ENCODE measurements at regions not wholly inside any gene's neighbourhood (a gene's known extent, or its start where the extent isn't known, plus 50 kb on each side); places are given as distances from the start of the nearest gene placed in this dataset.

GRCh38 chr12:46497739-46498138, 125.2 kb upstream of the SLC38A2 start:
- Mint-ChIP-seq H3K4me1 (no peaks in the 10 kb centered on the region), H3K9me3 (peaks cover 19% of the 10 kb centered on the region), H3K27me3 (no peaks in the 10 kb centered on the region), H3K4me3 (no peak overlapping the region), H3K36me3 (peaks cover 8% of the 10 kb centered on the region), H3K27ac (no peak overlapping the region)
- DNase-seq = no peak
- CTCF ChIA-PET = interaction anchor here (1.2 kb wide), 1 partner anchor 22 kb away, joined by 4 read pairs; no protein-coding TSS in a partner anchor

GRCh38 chr12:46494424-46494823, 121.9 kb upstream of the SLC38A2 start:
- CTCF ChIA-PET = no interaction called here
- Mint-ChIP-seq H3K4me3 (no peak overlapping the region), H3K27me3 (no peaks in the 10 kb centered on the region), H3K36me3 (no peaks in the 10 kb centered on the region), H3K27ac (no peak overlapping the region), H3K4me1 (no peaks in the 10 kb centered on the region), H3K9me3 (no peaks in the 10 kb centered on the region)
- DNase-seq = no peak

GRCh38 chr12:46493834-46494181, 121.2 kb upstream of the SLC38A2 start:
- no peaks in the 10 kb centered on the region for H3K4me1 Mint-ChIP-seq
- H3K36me3 Mint-ChIP-seq = peaks cover 1% of the 10 kb centered on the region
- no peak for DNase-seq
- no peaks in the 10 kb centered on the region for H3K27me3 Mint-ChIP-seq
- H3K27ac Mint-ChIP-seq = no peak overlapping the region
- CTCF ChIA-PET = no interaction called here
- no peaks in the 10 kb centered on the region for H3K9me3 Mint-ChIP-seq
- H3K4me3 Mint-ChIP-seq = no peak overlapping the region

- CTCF ChIA-PET = no interaction called here
Measured at GRCh38 chr12:46493150-46493833, 120.7 kb upstream of the SLC38A2 start.

GRCh38 chr12:46492471-46493085, 120.0 kb upstream of the SLC38A2 start:
- H3K4me1 Mint-ChIP-seq = no peaks in the 10 kb centered on the region
- no peaks in the 10 kb centered on the region for H3K9me3 Mint-ChIP-seq
- H3K27ac Mint-ChIP-seq = peak overlapping the region; percentile 50
- H3K4me3 Mint-ChIP-seq = no peak overlapping the region
- peaks cover 1% of the 10 kb centered on the region for H3K36me3 Mint-ChIP-seq
- DNase-seq = no peak
- H3K27me3 Mint-ChIP-seq = no peaks in the 10 kb centered on the region
- CTCF ChIA-PET = no interaction called here

More at GRCh38 chr12:46493150-46493833, 120.7 kb upstream of the SLC38A2 start:
- Mint-ChIP-seq H3K9me3 (no peaks in the 10 kb centered on the region), H3K4me1 (no peaks in the 10 kb centered on the region), H3K27ac (no peak overlapping the region), H3K36me3 (peaks cover 1% of the 10 kb centered on the region), H3K27me3 (no peaks in the 10 kb centered on the region), H3K4me3 (no peak overlapping the region)
- DNase-seq = no peak

GRCh38 chr12:46491548-46491947, 119.0 kb upstream of the SLC38A2 start:
- no peak overlapping the region for H3K4me3 Mint-ChIP-seq
- no peaks in the 10 kb centered on the region for H3K4me1 Mint-ChIP-seq
- no peaks in the 10 kb centered on the region for H3K9me3 Mint-ChIP-seq
- H3K36me3 Mint-ChIP-seq = peaks cover 1% of the 10 kb centered on the region
- no peak overlapping the region for H3K27ac Mint-ChIP-seq
- H3K27me3 Mint-ChIP-seq = no peaks in the 10 kb centered on the region
- CTCF ChIA-PET = no interaction called here
- DNase-seq = no peak

- Mint-ChIP-seq H3K27ac (no peak overlapping the region), H3K27me3 (no peaks in the 10 kb centered on the region), H3K36me3 (peaks cover 1% of the 10 kb centered on the region), H3K4me3 (no peak overlapping the region), H3K4me1 (no peaks in the 10 kb centered on the region), H3K9me3 (no peaks in the 10 kb centered on the region)
- no peak for DNase-seq
- CTCF ChIA-PET = no interaction called here
Measured at GRCh38 chr12:46490635-46491034, 118.1 kb upstream of the SLC38A2 start.

GRCh38 chr12:46489951-46490388, 117.4 kb upstream of the SLC38A2 start:
- Mint-ChIP-seq H3K4me1 (no peaks in the 10 kb centered on the region), H3K27ac (no peak overlapping the region), H3K9me3 (no peaks in the 10 kb centered on the region), H3K36me3 (peaks cover 1% of the 10 kb centered on the region), H3K27me3 (no peaks in the 10 kb centered on the region), H3K4me3 (no peak overlapping the region)
- CTCF ChIA-PET = no interaction called here
- DNase-seq = no peak

- no peak overlapping the region for H3K4me3 Mint-ChIP-seq
- no peaks in the 10 kb centered on the region for H3K4me1 Mint-ChIP-seq
- CTCF ChIA-PET = no interaction called here
- H3K27me3 Mint-ChIP-seq = no peaks in the 10 kb centered on the region
- no peak overlapping the region for H3K27ac Mint-ChIP-seq
- no peak for DNase-seq
- peaks cover 1% of the 10 kb centered on the region for H3K36me3 Mint-ChIP-seq
- no peaks in the 10 kb centered on the region for H3K9me3 Mint-ChIP-seq
Measured at GRCh38 chr12:46487567-46488131, 115.1 kb upstream of the SLC38A2 start.

GRCh38 chr12:46486588-46486987, 114.0 kb upstream of the SLC38A2 start:
- CTCF ChIA-PET = no interaction called here
- no peak overlapping the region for H3K27ac Mint-ChIP-seq
- no peaks in the 10 kb centered on the region for H3K4me1 Mint-ChIP-seq
- H3K36me3 Mint-ChIP-seq = peaks cover 8% of the 10 kb centered on the region
- no peaks in the 10 kb centered on the region for H3K9me3 Mint-ChIP-seq
- DNase-seq = no peak
- H3K27me3 Mint-ChIP-seq = no peaks in the 10 kb centered on the region
- H3K4me3 Mint-ChIP-seq = no peak overlapping the region

- no peak overlapping the region for H3K4me3 Mint-ChIP-seq
- no peak for DNase-seq
- H3K4me1 Mint-ChIP-seq = no peaks in the 10 kb centered on the region
- no peaks in the 10 kb centered on the region for H3K27me3 Mint-ChIP-seq
- H3K36me3 Mint-ChIP-seq = peaks cover 9% of the 10 kb centered on the region
- no peaks in the 10 kb centered on the region for H3K9me3 Mint-ChIP-seq
- no peak overlapping the region for H3K27ac Mint-ChIP-seq
- CTCF ChIA-PET = no interaction called here
Measured at GRCh38 chr12:46485853-46486252, 113.3 kb upstream of the SLC38A2 start.

GRCh38 chr12:46484396-46485061, 112.0 kb upstream of the SLC38A2 start:
- Mint-ChIP-seq H3K4me1 (no peaks in the 10 kb centered on the region), H3K27me3 (no peaks in the 10 kb centered on the region), H3K27ac (no peak overlapping the region), H3K36me3 (peaks cover 14% of the 10 kb centered on the region), H3K4me3 (no peak overlapping the region), H3K9me3 (no peaks in the 10 kb centered on the region)
- no peak for DNase-seq
- CTCF ChIA-PET = interaction anchor here (0.6 to 0.7 kb wide), 2 partner anchors 9 to 100 kb away, joined by 3 read pairs; no protein-coding TSS in a partner anchor

GRCh38 chr12:46483572-46484395, 111.2 kb upstream of the SLC38A2 start:
- H3K4me3 Mint-ChIP-seq = no peak overlapping the region
- CTCF ChIA-PET = interaction anchor here (0.6 to 0.7 kb wide), 2 partner anchors 8 to 100 kb away, joined by 3 read pairs; no protein-coding TSS in a partner anchor
- H3K27ac Mint-ChIP-seq = no peak overlapping the region
- no peaks in the 10 kb centered on the region for H3K4me1 Mint-ChIP-seq
- H3K9me3 Mint-ChIP-seq = no peaks in the 10 kb centered on the region
- no peaks in the 10 kb centered on the region for H3K27me3 Mint-ChIP-seq
- peaks cover 19% of the 10 kb centered on the region for H3K36me3 Mint-ChIP-seq
- no peak for DNase-seq

GRCh38 chr12:46480724-46481123, 108.2 kb upstream of the SLC38A2 start:
- no peak for DNase-seq
- peaks cover 3% of the 10 kb centered on the region for H3K4me1 Mint-ChIP-seq
- peaks cover 26% of the 10 kb centered on the region for H3K36me3 Mint-ChIP-seq
- no peaks in the 10 kb centered on the region for H3K9me3 Mint-ChIP-seq
- H3K27me3 Mint-ChIP-seq = no peaks in the 10 kb centered on the region
- CTCF ChIA-PET = interaction anchor here (0.6 kb wide), 1 partner anchor 217 kb away, joined by 3 read pairs; no protein-coding TSS in a partner anchor
- no peak overlapping the region for H3K4me3 Mint-ChIP-seq
- H3K27ac Mint-ChIP-seq = no peak overlapping the region

Measured in activated naive CD4-positive, alpha-beta T cell treated with anti-CD3 and anti-CD28 coated beads, Interleukin-2, amount 10 ng/mL, durations not matched to agents 7 days and 5 days (primary cell).